B cell (primary cell): ENCODE measurements at regions not wholly inside any gene's neighbourhood (a gene's known extent, or its start where the extent isn't known, plus 50 kb on each side); places are given as distances from the start of the nearest gene placed in this dataset.

Experiments
- ATAC-seq: fragments of 200-7000 bp; cut with Tn5 transposase; one replicate; pipeline ENCODE4 v1.10.0; 2021; ENCODE audit warnings: low read depth, mild to moderate bottlenecking, moderate number of reproducible peaks, moderate library complexity
- CTCF ChIA-PET: fragments of 350-600 bp; sonication (Branson Sonifier 250); formaldehyde crosslinking; loops from one replicate; lab custom pipeline; 2021; ENCODE audit warnings: antibody characterized with exemption, inconsistent platforms; lab: Charles Lee
- POLR2A ChIA-PET: fragments of 350-600 bp; sonication (Branson Sonifier 250); formaldehyde crosslinking; loops from one replicate; lab custom pipeline; 2021; ENCODE audit warnings: antibody characterized with exemption; lab: Charles Lee
- DNase-seq: peaks from one replicate; pipeline ENCODE4 v3.0.0; 2013
- H2AFZ ChIP-seq: 2 replicates; pipeline ENCODE4 v1.6.1; 2012; ENCODE audit warnings: mild to moderate bottlenecking, low read depth, low read length; ENCODE audit not compliant: insufficient read depth, poor library complexity, severe bottlenecking
- H3K27ac ChIP-seq, 2 donors: 1 replicate in 1 of 2; 2 replicates in 1 of 2; pipeline ENCODE4 v1.5.1; 2012 to 2013; ENCODE audit warnings: low read length in 2 of 2, mild to moderate bottlenecking in 2 of 2, moderate library complexity in 1 of 2
- H3K27me3 ChIP-seq, 4 experiments: fragments of 200-600 bp in 1 of 4; sonication (generic) in 1 of 4; replicated peaks in 1 of 4; 1 replicate in 2 of 4; 2 replicates in 2 of 4; pipeline versions ENCODE4 v1.6.1 to v1.7.0; 2013 to 2016; ENCODE audit warnings: low read length in 3 of 4, mild to moderate bottlenecking in 2 of 4, mixed read lengths in 1 of 4, moderate library complexity in 1 of 4; ENCODE audit not compliant: insufficient read depth in 4 of 4, control insufficient read depth in 3 of 4; ENCODE audit errors: control extremely low read depth in 1 of 4
- H3K36me3 ChIP-seq, 2 experiments: replicated peaks in 1 of 2; 1 replicate in 1 of 2; 2 replicates in 1 of 2; pipeline versions ENCODE4 v1.6.1 to v1.7.1; 2013; ENCODE audit warnings: low read length in 1 of 2; ENCODE audit not compliant: insufficient read depth in 2 of 2, control insufficient read depth in 1 of 2; ENCODE audit errors: control extremely low read depth in 1 of 2, extremely low read depth in 1 of 2
- H3K4me1 ChIP-seq, 2 donors: fragments of 200-600 bp in 1 of 2; sonication (generic) in 1 of 2; 1 replicate in 1 of 2; 2 replicates in 1 of 2; pipeline versions ENCODE4 v1.5.1 to v1.6.1; 2013 to 2017; ENCODE audit warnings: low read length in 2 of 2; ENCODE audit not compliant: control insufficient read depth in 2 of 2, insufficient read depth in 2 of 2
- H3K4me2 ChIP-seq: replicated peaks from 2 replicates; pipeline ENCODE3; 2012; ENCODE audit warnings: mild to moderate bottlenecking, low read depth, low read length; ENCODE audit not compliant: poor library complexity, severe bottlenecking
- H3K4me3 ChIP-seq, 5 experiments: fragments of 200-600 bp in 1 of 5; sonication (generic) in 1 of 5; 1 replicate in 3 of 5; 2 replicates in 2 of 5; pipeline versions ENCODE4 v1.5.1 to v1.7.0; 2011 to 2016; ENCODE audit warnings: low read length in 4 of 5, mild to moderate bottlenecking in 4 of 5, low read depth in 2 of 5, control low read depth in 1 of 5, moderate library complexity in 1 of 5; ENCODE audit not compliant: insufficient read depth in 1 of 5; ENCODE audit errors: control extremely low read depth in 1 of 5, extremely low read depth in 1 of 5
- H3K79me2 ChIP-seq: fragments of 200-600 bp; sonication (generic); one replicate; pipeline ENCODE4 v1.6.0; 2016; ENCODE audit warnings: low read length; ENCODE audit not compliant: control insufficient read depth, insufficient read depth
- H3K9ac ChIP-seq: fragments of 200-600 bp; sonication (generic); 2 replicates; pipeline ENCODE4 v1.6.1; 2017; ENCODE audit warnings: mild to moderate bottlenecking, low read length, moderate library complexity
- H3K9me3 ChIP-seq, 3 donors: one replicate each; pipeline versions ENCODE4 v1.6.1 to v1.7.1; 2013; ENCODE audit warnings: low read length in 2 of 3; ENCODE audit not compliant: control insufficient read depth in 2 of 3, insufficient read depth in 1 of 3; ENCODE audit errors: control extremely low read depth in 1 of 3
- H4K20me1 ChIP-seq: 2 replicates; pipeline ENCODE4 v1.6.0; 2012; ENCODE audit warnings: mild to moderate bottlenecking, low read length; ENCODE audit not compliant: insufficient read depth, control insufficient read depth, poor library complexity, severe bottlenecking
- H3K27ac Mint-ChIP-seq: one replicate; pipeline ENCODE4 v1.8.0; 2021; ENCODE audit warnings: mixed read lengths
- H3K27me3 Mint-ChIP-seq: one replicate; pipeline ENCODE4 v1.8.0; 2021; ENCODE audit warnings: mixed read lengths
- H3K4me1 Mint-ChIP-seq: one replicate; pipeline ENCODE4 v1.8.0; 2021; ENCODE audit warnings: mixed read lengths
- H3K4me3 Mint-ChIP-seq: one replicate; pipeline ENCODE4 v1.8.0; 2021; ENCODE audit warnings: mixed read lengths
- H3K9me3 Mint-ChIP-seq: one replicate; pipeline ENCODE4 v1.8.0; 2022; ENCODE audit warnings: mixed read lengths; ENCODE audit not compliant: insufficient read depth
- CTCF ChIP-seq: fragments of 200-600 bp; IDR thresholded peaks from one replicate; pipeline ENCODE4 v1.8.0; 2022; ENCODE audit warnings: antibody characterized with exemption, mild to moderate bottlenecking
- EZH2 ChIP-seq: IDR thresholded peaks from 2 replicates; pipeline ENCODE4 v1.6.1; 2012; ENCODE audit warnings: borderline replicate concordance, low read depth, mild to moderate bottlenecking, moderate library complexity, low read length; ENCODE audit not compliant: insufficient read depth, poor library complexity, severe bottlenecking
- WGBS: methylation state at CpG from one replicate; pipeline ENCODE4 v1.1.5; 2013; ENCODE audit warnings: missing lambda C conversion rate; ENCODE audit not compliant: insufficient coverage; 5-methylcytosine and 5-hydroxymethylcytosine counted together
- intact Hi-C: fragments of 100-400 bp; cut with micrococcal nuclease; formaldehyde crosslinking; loops from one replicate; pipeline ENCODE4 v1.10.0; 2022

- 60% methylated on average over 1 of the region's 5 CpGs for WGBS
- Mint-ChIP-seq H3K4me1 (no peaks in the 10 kb centered on the region), H3K27ac (no peak overlapping the region), H3K27me3 (no peaks in the 10 kb centered on the region), H3K4me3 (no peak overlapping the region), H3K9me3 (no peaks in the 10 kb centered on the region)
- ATAC-seq (no peak), DNase-seq (no peak)
- Histone ChIP-seq H3K4me1 (no peaks in the 10 kb centered on the region), H3K27me3 (no peaks in the 10 kb centered on the region), H3K9me3 (peaks cover 0 to 22% (median 0%) of the 10 kb centered on the region in 3 donors), H3K36me3 (no peaks in the 10 kb centered on the region), H3K79me2 (no peaks in the 10 kb centered on the region), H3K9ac (no peak overlapping the region), H3K4me3 (no peak overlapping the region), H3K4me2 (no peak overlapping the region), H4K20me1 (no peaks in the 10 kb centered on the region), H3K27ac (no peak overlapping the region), H2AFZ (no peak overlapping the region)
- ChIA-PET CTCF (no interaction called here), POLR2A (no interaction called here)
- intact Hi-C loops: no loop called here
- TF ChIP-seq EZH2 (no peak), CTCF (no peak)
These were observed 203.5 kb upstream of the SALL3 start for GRCh38 chr18:78776151-78776550.

DNA sequence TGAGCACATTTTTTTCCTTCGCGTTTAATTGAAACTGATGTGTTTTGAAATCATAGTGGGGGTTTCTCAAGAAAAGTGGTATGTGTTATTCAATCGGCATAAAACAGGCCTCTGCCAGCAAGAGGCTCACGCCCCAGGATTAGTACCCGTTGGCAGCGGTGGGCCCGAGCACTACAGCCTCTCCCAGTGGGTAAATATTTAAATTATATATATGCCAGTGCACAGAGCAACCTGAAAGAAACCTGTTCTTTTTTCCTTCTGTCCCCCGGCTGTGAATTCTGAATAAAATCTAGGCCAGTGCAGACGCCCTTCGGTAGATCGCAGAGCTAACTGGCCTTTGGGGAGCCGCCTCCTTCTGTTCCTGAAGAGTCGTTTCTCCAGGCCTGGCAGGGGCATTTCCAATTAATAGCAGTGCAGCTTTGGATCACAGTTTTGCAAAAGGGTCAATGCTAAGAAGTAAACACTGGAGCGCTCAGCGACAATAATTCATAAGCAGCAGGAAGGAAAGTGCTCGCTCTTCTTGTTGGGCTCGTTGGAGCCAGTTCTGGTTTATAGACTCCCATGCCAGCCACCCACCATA is 202.8 kb upstream of the SALL3 start:
- H4K20me1 ChIP-seq: no peaks in the 10 kb centered on the region
- no peak overlapping the region for H3K4me3 Mint-ChIP-seq
- no peak overlapping the region for H3K4me3 ChIP-seq
- no peaks in the 10 kb centered on the region for H3K79me2 ChIP-seq
- peaks cover 0 to 20% (median 0%) of the 10 kb centered on the region in 3 donors for H3K9me3 ChIP-seq
- no peak overlapping the region for H3K9ac ChIP-seq
- POLR2A ChIA-PET: no interaction called here
- H3K4me1 ChIP-seq: no peaks in the 10 kb centered on the region
- no peak for ATAC-seq
- H3K27ac Mint-ChIP-seq: no peak overlapping the region
- no peak overlapping the region for H3K27ac ChIP-seq
- H3K9me3 Mint-ChIP-seq: no peaks in the 10 kb centered on the region
- H3K27me3 Mint-ChIP-seq: no peaks in the 10 kb centered on the region
- H3K27me3 ChIP-seq: no peaks in the 10 kb centered on the region
- CTCF ChIA-PET: no interaction called here
- H3K4me1 Mint-ChIP-seq: no peaks in the 10 kb centered on the region
- H3K36me3 ChIP-seq: no peaks in the 10 kb centered on the region
- no peak for DNase-seq
- TF ChIP-seq EZH2 (no peak), CTCF (no peak)
- H3K4me2 ChIP-seq: no peak overlapping the region
- intact Hi-C loops: no loop called here
- H2AFZ ChIP-seq: no peak overlapping the region
- 96% methylated on average over 12 of the region's 17 CpGs for WGBS
